Heart left ventricle (tissue), 13 donors: ENCODE measurements at regions not wholly inside any gene's neighbourhood (a gene's known extent, or its start where the extent isn't known, plus 50 kb on each side); places are given as distances from the start of the nearest gene placed in this dataset.

ENCODE experiments used
- CTCF ChIP-seq, 12 donors: fragments of 200-600 bp; sonication (generic) in 4 of 12; IDR thresholded peaks; one replicate each; pipeline versions ENCODE4 v1.5.0 to v1.8.0; 2018 to 2022; ENCODE audit warnings: antibody characterized with exemption in 12 of 12, mild to moderate bottlenecking in 5 of 12
- POLR2A ChIP-seq, 2 donors: fragments of 450-650 bp; IDR thresholded peaks; one replicate each; pipeline ENCODE4 v1.6.1; 2017; ENCODE audit warnings: antibody characterized with exemption in 2 of 2, mild to moderate bottlenecking in 2 of 2, moderate library complexity in 2 of 2
- donor health status: ischemic (EF 13 %, LVEDD 7.1; RV severe dilation, severe dysfunction).
- donor health status: DM: no; HTN: yes; CAD: no.
- donor health status: DM: no; HTN: no; CAD: no.
- donor health status: ischemic (EF 25% LVEDD 6.9; RV normal size, moderate dysfunction).
- donor health status: ischemic (EF 25% LVEDD 5.7; RV mildly dilated, moderate dysfunction).
- donor health status: ischemic (EF 35%, LVEDD 5.7; RV mildly dilated, moderate dysfunction).
- donor health status: nonischemic (EF 11% LVEDD 7.7; RV severe dilation, severe dysfunction).
- donor health status: DM: yes; HTN: yes; CAD: no.
- donor health status: PGD.
- donor health status: ischemic (EF 29% LVEDD 5.4; RV normal size, mild dysfunction).
- donor health status: nonischemic (EF 23%, LVEDD 6.1; RV moderate dilation, normal function).

DNA sequence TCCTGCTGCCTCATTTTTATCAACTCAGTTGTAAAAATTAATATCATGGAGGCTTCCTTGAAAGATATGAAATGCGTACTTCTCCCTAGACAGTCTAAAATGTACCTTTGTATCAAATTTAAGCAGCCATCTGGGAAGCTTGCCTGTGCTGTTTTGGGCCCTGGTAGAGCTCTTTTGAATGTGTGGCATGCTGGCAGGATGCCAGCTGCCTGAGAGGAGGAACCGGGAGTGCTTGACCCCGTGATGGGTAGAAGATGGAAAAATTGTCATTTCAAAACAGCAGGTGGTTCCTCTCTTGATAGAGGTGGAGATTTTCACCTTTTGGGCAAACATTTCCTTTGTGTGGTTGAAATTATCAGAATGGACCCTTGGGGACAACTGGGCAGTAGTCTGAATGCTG lies 245.3 kb downstream of the RPLP1 start:
- TF ChIP-seq CTCF (IDR thresholded peaks at IDR 0.05) (no peak), POLR2A (IDR thresholded peaks at IDR 0.05) (no peak)
